ENCODE measurements at regions not wholly inside any gene's neighbourhood (a gene's known extent, or its start where the extent isn't known, plus 50 kb on each side); places are given as distances from the start of the nearest gene placed in this dataset.

- no peak for TF ChIP-seq CTCF (IDR thresholded peaks at IDR 0.05)
- TF ChIP-seq POLR2A (IDR thresholded peaks at IDR 0.05), result no peak
- no peak for TF ChIP-seq POLR2AphosphoS5 (IDR thresholded peaks at IDR 0.05)
Measured at GRCh38 chr4:8775121-8775520, 96.5 kb downstream of the HMX1 start.

Data from upper lobe of left lung (tissue), 4 donors.